ENCODE measurements at regions not wholly inside any gene's neighbourhood (a gene's known extent, or its start where the extent isn't known, plus 50 kb on each side); places are given as distances from the start of the nearest gene placed in this dataset.

GRCh38 chr17:63378411-63379375, 67.4 kb downstream of the CYB561 start:
- DNase-seq: no peak
- Histone ChIP-seq H3K27me3 (no peaks in the 10 kb centered on the region), H3K36me3 (peaks cover 0 to 14% (median 6%) of the 10 kb centered on the region in 4 donors), H3K9me3 (no peaks in the 10 kb centered on the region), H3K4me1 (no peaks in the 10 kb centered on the region), H3K27ac (no peak overlapping the region), H3K4me3 (no peak overlapping the region)
- no peak for TF ChIP-seq POLR2A (IDR thresholded peaks at IDR 0.05)
- WGBS, 2 donors: 69 to 73% methylated on average over 3 of the region's 3 CpGs
- no peak for ATAC-seq (ENCODE audit: low FRiP score in 2 of 2)

- Histone ChIP-seq H3K27me3 (no peaks in the 10 kb centered on the region), H3K4me1 (no peaks in the 10 kb centered on the region), H3K36me3 (peaks cover 0 to 14% (median 6%) of the 10 kb centered on the region in 4 donors), H3K9me3 (no peaks in the 10 kb centered on the region), H3K4me3 (no peak overlapping the region), H3K27ac (no peak overlapping the region)
- DNase-seq (no peak), ATAC-seq (ENCODE audit: low FRiP score in 2 of 2) (no peak)
- TF ChIP-seq POLR2AphosphoS5 (IDR thresholded peaks at IDR 0.05): no peak
- no peak for TF ChIP-seq POLR2A (IDR thresholded peaks at IDR 0.05)
- no peak for TF ChIP-seq CTCF (IDR thresholded peaks at IDR 0.05)
- no peak for TF ChIP-seq EP300 (IDR thresholded peaks at IDR 0.05)
- WGBS, 2 donors: 92 to 98% methylated on average over 5 of the region's 5 CpGs
These were observed 66.5 kb downstream of the CYB561 start for GRCh38 chr17:63379636-63380035.

GRCh38 chr17:63381101-63381729, 64.9 kb downstream of the CYB561 start:
- 83 to 85% methylated on average over 4 of the region's 4 CpGs for WGBS, 2 donors

GRCh38 chr17:63382136-63382535, 64.0 kb downstream of the CYB561 start:
- no peak for ATAC-seq (ENCODE audit: low FRiP score in 2 of 2)
- TF ChIP-seq CTCF (IDR thresholded peaks at IDR 0.05) (no peak), POLR2AphosphoS5 (IDR thresholded peaks at IDR 0.05) (no peak), EP300 (IDR thresholded peaks at IDR 0.05) (no peak), POLR2A (IDR thresholded peaks at IDR 0.05) (no peak)
- 89 to 93% methylated on average over 2 of the region's 2 CpGs for WGBS, 2 donors

More at GRCh38 chr17:63381101-63381729, 64.9 kb downstream of the CYB561 start:
- Histone ChIP-seq H3K9me3 (no peaks in the 10 kb centered on the region), H3K36me3 (peaks cover 0 to 14% (median 6%) of the 10 kb centered on the region in 4 donors), H3K27me3 (no peaks in the 10 kb centered on the region), H3K4me1 (no peaks in the 10 kb centered on the region), H3K4me3 (no peak overlapping the region), H3K27ac (no peak overlapping the region)
- TF ChIP-seq CTCF (IDR thresholded peaks at IDR 0.05) (no peak), POLR2AphosphoS5 (IDR thresholded peaks at IDR 0.05) (no peak), EP300 (IDR thresholded peaks at IDR 0.05) (no peak), POLR2A (IDR thresholded peaks at IDR 0.05) (no peak)
- ATAC-seq (ENCODE audit: low FRiP score in 2 of 2) (no peak), DNase-seq (no peak)

More at GRCh38 chr17:63382136-63382535, 64.0 kb downstream of the CYB561 start:
- Histone ChIP-seq H3K9me3 (no peaks in the 10 kb centered on the region), H3K4me1 (no peaks in the 10 kb centered on the region), H3K36me3 (peaks cover 0 to 14% (median 5%) of the 10 kb centered on the region in 4 donors), H3K27me3 (no peaks in the 10 kb centered on the region), H3K27ac (no peak overlapping the region), H3K4me3 (no peak overlapping the region)
- no peak for DNase-seq
